OCI-LY3 (cell line): ENCODE measurements at regions not wholly inside any gene's neighbourhood (a gene's known extent, or its start where the extent isn't known, plus 50 kb on each side); places are given as distances from the start of the nearest gene placed in this dataset.

ENCODE experiments used
- H2AFZ ChIP-seq: fragments of 200-600, 300-600 bp; shearing (Covaris generic); 2 replicates; pipeline ENCODE4 v1.6.0; 2014; ENCODE audit warnings: antibody characterized with exemption, low read depth, low read length
- H3K27ac ChIP-seq: fragments of 200-600, 300-600 bp; sonication (generic); 2 replicates; pipeline ENCODE4 v1.5.1; 2014; ENCODE audit warnings: mild to moderate bottlenecking, low read length, moderate library complexity, mixed read lengths
- H3K27me3 ChIP-seq: fragments of 200-600, 300-600 bp; sonication (generic); 2 replicates; pipeline ENCODE4 v1.6.1; 2014; ENCODE audit warnings: low read depth, low read length, mixed read lengths
- H3K36me3 ChIP-seq: fragments of 200-600, 300-600 bp; sonication (generic); replicated peaks from 2 replicates; pipeline ENCODE3; 2014; ENCODE audit warnings: low read depth, low read length, mixed read lengths
- H3K4me1 ChIP-seq: fragments of 300-600, 200-600 bp; sonication (generic); 2 replicates; pipeline ENCODE4 v1.6.1; 2014; ENCODE audit warnings: low read length, mixed read lengths
- H3K4me2 ChIP-seq: fragments of 200-600, 300-600 bp; sonication (generic); 2 replicates; pipeline ENCODE4 v1.6.1; 2014; ENCODE audit warnings: low read length, mixed read lengths
- H3K4me3 ChIP-seq: fragments of 300-600, 200-600 bp; sonication (generic); 2 replicates; pipeline ENCODE4 v1.5.1; 2014; ENCODE audit warnings: antibody characterized with exemption, mild to moderate bottlenecking, low read length, moderate library complexity
- H3K79me2 ChIP-seq: fragments of 300-600, 200-600 bp; shearing (Covaris generic); 2 replicates; pipeline ENCODE4 v1.6.1; 2014; ENCODE audit warnings: mild to moderate bottlenecking, low read length, mixed read lengths
- H3K9ac ChIP-seq: fragments of 300-600, 200-600 bp; shearing (Covaris generic); 2 replicates; pipeline ENCODE4 v1.6.0; 2014; ENCODE audit warnings: mild to moderate bottlenecking, low read length, moderate library complexity
- H3K9me3 ChIP-seq: fragments of 200-600, 300-600 bp; shearing (Covaris generic); 2 replicates; pipeline ENCODE4 v1.6.1; 2014; ENCODE audit warnings: low read length, mixed read lengths; ENCODE audit not compliant: insufficient read depth
- H4K20me1 ChIP-seq: fragments of 200-600, 300-600 bp; sonication (generic); 2 replicates; pipeline ENCODE4 v1.6.1; 2016; ENCODE audit warnings: low read length, mixed read lengths; ENCODE audit not compliant: insufficient read depth
- CTCF ChIP-seq: fragments of 200-600, 300-600 bp; sonication (generic); IDR thresholded peaks from 2 replicates; pipeline ENCODE4 v1.5.1; 2014; ENCODE audit warnings: antibody characterized with exemption, low read length, low read depth
- EZH2phosphoT487 ChIP-seq: fragments of 200-600 bp; shearing (Covaris generic); IDR thresholded peaks from 2 replicates; pipeline ENCODE4 v1.6.1; 2018; ENCODE audit warnings: antibody characterized with exemption, mixed run types, low read depth

GRCh38 chr3:64825404-64826120, 137.8 kb upstream of the ADAMTS9 start:
- Histone ChIP-seq H3K4me2 (no peak overlapping the region), H3K79me2 (no peaks in the 10 kb centered on the region), H3K27me3 (no peaks in the 10 kb centered on the region), H3K36me3 (no peaks in the 10 kb centered on the region), H3K27ac (no peak overlapping the region), H3K4me1 (no peaks in the 10 kb centered on the region), H3K9me3 (no peaks in the 10 kb centered on the region), H2AFZ (no peak overlapping the region), H3K9ac (no peak overlapping the region), H4K20me1 (no peaks in the 10 kb centered on the region), H3K4me3 (no peak overlapping the region)
- no peak for TF ChIP-seq EZH2phosphoT487
- no peak for TF ChIP-seq CTCF

GRCh38 chr3:64824394-64824909, 136.7 kb upstream of the ADAMTS9 start:
- H4K20me1 ChIP-seq = no peaks in the 10 kb centered on the region
- H2AFZ ChIP-seq = no peak overlapping the region
- no peaks in the 10 kb centered on the region for H3K9me3 ChIP-seq
- no peaks in the 10 kb centered on the region for H3K4me1 ChIP-seq
- H3K27me3 ChIP-seq = no peaks in the 10 kb centered on the region
- H3K36me3 ChIP-seq = no peaks in the 10 kb centered on the region
- no peak overlapping the region for H3K9ac ChIP-seq
- no peak overlapping the region for H3K4me2 ChIP-seq
- TF ChIP-seq EZH2phosphoT487 (no peak), CTCF (no peak)
- no peak overlapping the region for H3K27ac ChIP-seq
- no peaks in the 10 kb centered on the region for H3K79me2 ChIP-seq
- no peak overlapping the region for H3K4me3 ChIP-seq

- H3K27me3 ChIP-seq = peaks cover 6% of the 10 kb centered on the region
- H4K20me1 ChIP-seq = no peaks in the 10 kb centered on the region
- TF ChIP-seq EZH2phosphoT487 = no peak
- TF ChIP-seq CTCF = no peak
- no peaks in the 10 kb centered on the region for H3K4me1 ChIP-seq
- no peak overlapping the region for H3K4me2 ChIP-seq
- H3K4me3 ChIP-seq = no peak overlapping the region
- H3K36me3 ChIP-seq = no peaks in the 10 kb centered on the region
- H3K79me2 ChIP-seq = no peaks in the 10 kb centered on the region
- H3K9ac ChIP-seq = no peak overlapping the region
- H2AFZ ChIP-seq = no peak overlapping the region
- H3K27ac ChIP-seq = no peak overlapping the region
- no peaks in the 10 kb centered on the region for H3K9me3 ChIP-seq
Measured at GRCh38 chr3:64818196-64818595, 130.4 kb upstream of the ADAMTS9 start.

GRCh38 chr3:64816355-64816754, 128.6 kb upstream of the ADAMTS9 start:
- Histone ChIP-seq H3K4me2 (no peak overlapping the region), H3K9ac (no peak overlapping the region), H3K4me3 (no peak overlapping the region), H3K27ac (no peak overlapping the region), H2AFZ (no peak overlapping the region), H3K79me2 (no peaks in the 10 kb centered on the region), H3K36me3 (no peaks in the 10 kb centered on the region), H4K20me1 (no peaks in the 10 kb centered on the region), H3K9me3 (no peaks in the 10 kb centered on the region), H3K27me3 (peaks cover 6% of the 10 kb centered on the region), H3K4me1 (no peaks in the 10 kb centered on the region)
- TF ChIP-seq EZH2phosphoT487 (no peak), CTCF (no peak)
